CD4-positive, alpha-beta T cell treated with Interleukin-21 for 1 hour (primary cell): ENCODE measurements at regions not wholly inside any gene's neighbourhood (a gene's known extent, or its start where the extent isn't known, plus 50 kb on each side); places are given as distances from the start of the nearest gene placed in this dataset.

Experiments
- DNase-seq: peaks from one replicate; pipeline ENCODE4 v3.0.0-alpha.2; 2020

GRCh38 chr17:73787076-73788059 is 143.1 kb upstream of the SDK2 start:
- DNase-seq: no peak

- no peak for DNase-seq
These were observed 143.9 kb upstream of the SDK2 start for GRCh38 chr17:73788111-73788510.

GRCh38 chr17:73791121-73791520 is 146.9 kb upstream of the SDK2 start:
- no peak for DNase-seq

- DNase-seq: no peak
These were observed 147.4 kb upstream of the SDK2 start for GRCh38 chr17:73791631-73792030.

GRCh38 chr17:73792994-73793393 is 148.7 kb upstream of the SDK2 start:
- no peak for DNase-seq

DNA sequence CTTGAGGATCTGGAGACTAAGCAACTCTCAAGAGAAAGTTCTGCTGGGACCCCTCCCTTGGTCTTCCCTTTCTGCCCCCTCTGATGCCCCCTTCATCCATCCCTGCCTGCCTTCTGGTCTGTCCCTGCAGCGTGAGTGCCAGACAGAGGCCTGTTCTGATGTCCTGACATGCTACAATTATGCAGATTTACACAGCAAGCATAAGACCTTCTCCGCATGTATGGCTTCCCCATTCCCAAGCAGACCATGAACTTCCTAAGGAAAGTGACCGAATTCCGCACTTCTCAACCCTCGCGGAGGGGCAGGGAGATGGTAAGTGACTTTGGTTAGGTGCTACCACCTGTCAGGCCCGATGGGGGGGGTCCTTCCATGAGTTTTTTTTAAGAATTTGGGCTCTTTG is 150.1 kb upstream of the SDK2 start:
- no peak for DNase-seq

GRCh38 chr17:73795730-73796129 is 151.5 kb upstream of the SDK2 start:
- no peak for DNase-seq

DNA sequence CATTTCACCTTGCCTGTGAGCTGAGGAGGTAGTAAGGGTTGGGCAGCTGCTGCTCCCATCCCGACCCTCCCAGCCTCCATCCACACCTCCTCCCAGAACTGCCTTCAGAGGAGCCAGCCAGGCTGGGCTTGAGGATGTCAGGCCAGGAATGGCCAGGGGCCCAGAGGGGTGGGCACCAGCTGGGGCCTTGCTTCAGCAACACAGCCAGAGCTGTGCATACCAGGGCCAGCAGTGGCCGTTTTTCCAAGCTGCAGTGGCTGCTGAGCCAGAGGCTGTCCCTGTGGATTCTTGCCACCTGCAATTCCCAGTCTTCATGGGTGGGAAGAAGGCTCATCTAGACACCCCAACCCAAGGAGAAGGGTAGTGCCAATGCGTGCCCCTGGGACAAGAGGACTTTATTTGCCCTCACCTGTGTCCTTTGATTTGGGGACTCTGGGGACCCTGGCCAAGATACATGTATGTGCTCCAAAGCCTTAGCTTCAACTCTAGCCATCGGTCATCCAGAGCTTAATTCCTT is 153.4 kb upstream of the SDK2 start:
- DNase-seq: no peak

- no peak for DNase-seq
These were observed 154.0 kb upstream of the SDK2 start for GRCh38 chr17:73798111-73798748.

- DNase-seq: no peak
These were observed 154.9 kb upstream of the SDK2 start for GRCh38 chr17:73799096-73799495.

DNA sequence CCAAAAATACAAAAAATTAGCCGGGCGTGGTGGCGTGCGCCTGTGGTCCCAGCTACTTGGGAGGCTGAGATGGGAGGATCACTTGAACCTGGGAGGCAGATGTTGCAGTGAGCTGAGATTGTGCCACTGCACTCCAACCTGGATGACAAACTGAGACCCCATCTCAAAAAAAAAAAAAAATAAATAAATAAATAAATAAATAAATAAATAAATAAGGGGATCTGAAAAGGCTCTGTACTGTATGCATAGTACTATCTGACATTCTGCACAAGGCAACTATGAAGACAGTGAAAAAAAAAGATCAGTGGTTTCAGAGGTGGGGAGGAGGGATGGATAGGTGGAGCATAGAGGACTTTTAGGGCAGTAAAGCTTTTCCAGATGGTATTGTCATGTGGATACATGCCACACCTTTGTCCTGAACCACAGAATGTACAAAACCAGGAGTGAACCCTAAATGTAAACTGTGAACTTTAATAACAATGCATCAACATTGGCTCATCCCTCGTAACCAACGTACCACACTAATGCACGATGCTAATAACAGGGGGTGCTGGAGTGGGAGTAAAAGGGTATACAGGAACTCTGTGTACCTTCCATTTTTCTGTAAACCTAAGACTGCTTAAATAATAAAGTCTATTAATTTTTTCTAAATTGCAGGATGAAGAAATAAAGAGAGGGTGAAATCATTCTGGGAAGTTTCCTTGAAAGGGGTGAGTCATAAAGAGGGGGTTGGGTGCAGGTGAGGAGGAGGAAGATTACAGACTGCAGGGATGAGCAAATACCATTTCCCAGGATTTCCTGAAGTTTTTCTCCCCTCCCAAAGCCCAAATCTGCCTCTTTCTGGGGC is 155.8 kb upstream of the SDK2 start:
- no peak for DNase-seq

GRCh38 chr17:73800893-73801292 is 156.6 kb upstream of the SDK2 start:
- DNase-seq: no peak

DNA sequence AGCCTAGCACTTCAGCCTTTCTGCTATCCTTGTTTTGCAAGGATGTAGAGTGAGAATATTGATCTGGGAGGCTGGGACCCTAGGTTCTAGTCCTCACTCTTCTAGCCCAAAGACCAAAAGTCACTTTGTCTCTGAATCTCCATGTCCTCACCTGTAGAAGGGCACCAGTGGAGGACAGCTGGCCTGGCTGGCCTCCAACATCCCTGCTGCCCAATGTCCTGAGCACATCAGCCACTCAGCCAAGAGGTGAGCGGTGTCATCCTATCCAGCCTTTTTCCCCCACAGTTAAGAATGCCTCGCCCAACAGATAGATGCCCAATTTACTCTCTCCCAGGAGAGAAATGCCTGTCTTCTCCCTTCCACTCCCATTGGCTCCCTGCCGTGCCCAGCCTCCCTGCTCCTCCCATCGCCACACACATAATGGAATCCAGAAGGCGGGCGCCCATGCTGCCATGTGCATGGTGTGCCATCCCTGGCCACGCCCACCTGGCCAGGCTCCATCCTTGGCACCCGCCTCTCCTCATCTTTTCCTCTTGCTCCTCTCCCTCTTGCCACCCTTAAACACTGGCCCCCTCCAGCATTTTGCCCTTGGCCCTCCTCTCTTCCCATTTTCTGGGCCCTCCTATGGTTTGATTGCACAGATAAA is 157.3 kb upstream of the SDK2 start:
- no peak for DNase-seq

- DNase-seq: no peak
These were observed 158.1 kb upstream of the SDK2 start for GRCh38 chr17:73802314-73802713.

DNA sequence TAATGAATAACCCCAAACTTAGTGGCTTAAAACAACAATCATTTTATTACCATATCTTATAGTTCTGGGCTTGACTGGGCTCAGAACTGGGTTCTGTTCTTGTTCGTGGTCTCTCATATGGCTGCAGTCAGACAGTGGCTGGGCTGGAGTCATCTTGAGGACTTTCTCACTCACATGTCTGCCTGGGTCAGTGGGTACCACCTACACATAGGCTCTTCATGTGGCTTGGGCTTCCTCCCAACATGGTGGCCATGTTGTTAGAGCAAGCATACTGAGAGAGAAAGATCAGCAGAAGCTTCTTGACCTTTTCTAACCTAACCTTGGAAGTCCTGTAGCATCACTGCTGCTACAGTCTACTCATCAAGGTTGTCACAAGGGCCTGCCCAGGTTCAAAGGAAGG is 158.6 kb upstream of the SDK2 start:
- no peak for DNase-seq

DNA sequence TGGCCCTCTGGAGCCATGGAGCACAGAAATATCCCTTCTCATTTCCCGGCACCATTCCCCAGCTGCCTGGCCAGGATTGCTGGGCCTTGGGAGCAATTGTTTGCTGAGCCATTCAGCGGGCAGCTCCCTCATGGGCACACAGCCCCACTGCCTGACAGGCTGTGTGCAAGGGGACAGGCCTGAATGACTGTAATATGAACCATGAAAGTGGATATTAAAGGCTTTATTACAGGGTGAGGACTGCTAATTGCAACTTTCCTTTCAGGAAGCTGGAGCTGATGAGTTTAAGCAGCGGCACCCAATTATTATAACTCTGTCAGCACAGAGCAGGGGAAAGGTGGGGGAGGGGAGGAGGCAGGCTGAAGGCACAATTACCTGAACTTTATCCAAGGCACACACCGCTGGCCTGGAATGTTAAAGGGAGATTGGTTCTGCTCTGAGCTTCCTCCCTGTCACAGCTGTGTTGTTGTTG is 159.8 kb upstream of the SDK2 start:
- no peak for DNase-seq

DNA sequence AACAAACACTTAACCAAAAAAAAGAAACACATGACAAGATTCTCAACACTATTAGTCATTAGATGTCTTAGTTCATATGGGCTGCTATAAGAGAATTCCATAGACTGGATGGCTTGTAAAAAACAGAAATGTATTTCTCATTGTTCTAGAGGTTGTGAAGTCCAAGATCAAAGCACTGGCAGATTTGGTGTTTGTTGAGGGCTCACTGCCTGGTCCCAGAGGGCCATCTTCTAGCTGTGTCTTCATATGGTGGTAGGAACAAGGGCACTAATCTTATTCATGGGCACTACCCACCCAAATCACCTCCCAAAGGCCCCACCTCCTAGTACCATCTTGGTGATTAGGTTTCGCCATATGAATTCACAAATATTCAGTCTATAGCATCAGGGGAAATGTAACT is 162.5 kb upstream of the SDK2 start:
- DNase-seq: no peak

DNA sequence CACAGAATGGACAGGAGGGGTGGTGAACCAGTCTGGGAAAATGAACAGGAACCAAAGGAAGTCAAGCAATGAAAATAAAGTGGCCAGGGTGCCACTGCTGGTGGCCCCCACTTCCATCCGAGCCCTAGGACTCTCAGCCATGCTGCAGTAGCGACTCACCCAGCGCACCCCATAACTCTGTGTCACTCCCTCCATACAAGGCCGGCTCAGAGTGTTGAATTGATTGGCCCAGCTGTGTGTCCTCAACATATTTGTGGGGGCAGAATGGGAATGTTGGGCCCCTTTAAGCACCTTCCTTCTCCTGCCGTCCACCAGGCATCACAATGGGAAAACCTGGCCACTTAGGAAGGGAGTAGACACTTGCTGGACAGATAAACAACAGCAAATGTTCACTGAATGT is 169.0 kb upstream of the SDK2 start:
- DNase-seq: no peak

DNA sequence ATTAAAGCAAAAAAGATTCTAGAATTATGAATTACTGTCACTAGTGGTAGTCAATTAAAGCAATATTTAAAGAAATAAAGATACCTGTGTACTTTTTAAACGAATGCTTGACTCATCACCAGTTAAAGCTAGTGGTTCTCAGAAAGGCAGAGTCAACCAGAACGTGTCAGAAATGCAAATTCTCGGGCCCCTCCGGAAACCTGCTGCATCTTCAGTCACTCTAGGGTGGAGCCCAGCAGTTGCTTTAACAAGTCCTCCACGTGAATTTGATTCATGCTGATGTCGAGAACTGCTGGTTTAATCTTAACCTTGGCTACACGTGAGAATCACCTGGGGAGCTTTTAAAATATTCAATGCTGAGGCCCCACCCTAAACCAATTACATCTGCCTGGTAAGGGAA is 169.8 kb upstream of the SDK2 start:
- no peak for DNase-seq

DNA sequence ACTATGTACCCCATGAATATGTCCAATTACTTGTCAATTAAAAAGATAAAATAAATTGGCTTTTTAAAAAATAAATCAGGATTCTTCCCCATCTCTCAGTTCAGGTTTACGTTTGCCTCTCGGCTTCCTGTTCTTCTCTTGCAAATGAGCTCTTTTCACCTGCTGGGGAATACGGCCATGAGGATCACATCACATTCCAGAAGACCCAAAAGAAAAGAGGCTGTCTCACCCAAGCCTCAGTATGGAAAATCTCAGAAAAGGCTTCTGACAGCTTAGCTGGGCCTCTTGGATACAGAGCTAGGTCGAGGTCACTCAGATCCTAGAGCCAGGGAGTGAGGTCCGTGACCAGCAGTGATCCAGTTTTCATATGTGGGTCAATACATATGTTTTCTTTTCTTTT is 171.2 kb upstream of the SDK2 start:
- DNase-seq: no peak

DNA sequence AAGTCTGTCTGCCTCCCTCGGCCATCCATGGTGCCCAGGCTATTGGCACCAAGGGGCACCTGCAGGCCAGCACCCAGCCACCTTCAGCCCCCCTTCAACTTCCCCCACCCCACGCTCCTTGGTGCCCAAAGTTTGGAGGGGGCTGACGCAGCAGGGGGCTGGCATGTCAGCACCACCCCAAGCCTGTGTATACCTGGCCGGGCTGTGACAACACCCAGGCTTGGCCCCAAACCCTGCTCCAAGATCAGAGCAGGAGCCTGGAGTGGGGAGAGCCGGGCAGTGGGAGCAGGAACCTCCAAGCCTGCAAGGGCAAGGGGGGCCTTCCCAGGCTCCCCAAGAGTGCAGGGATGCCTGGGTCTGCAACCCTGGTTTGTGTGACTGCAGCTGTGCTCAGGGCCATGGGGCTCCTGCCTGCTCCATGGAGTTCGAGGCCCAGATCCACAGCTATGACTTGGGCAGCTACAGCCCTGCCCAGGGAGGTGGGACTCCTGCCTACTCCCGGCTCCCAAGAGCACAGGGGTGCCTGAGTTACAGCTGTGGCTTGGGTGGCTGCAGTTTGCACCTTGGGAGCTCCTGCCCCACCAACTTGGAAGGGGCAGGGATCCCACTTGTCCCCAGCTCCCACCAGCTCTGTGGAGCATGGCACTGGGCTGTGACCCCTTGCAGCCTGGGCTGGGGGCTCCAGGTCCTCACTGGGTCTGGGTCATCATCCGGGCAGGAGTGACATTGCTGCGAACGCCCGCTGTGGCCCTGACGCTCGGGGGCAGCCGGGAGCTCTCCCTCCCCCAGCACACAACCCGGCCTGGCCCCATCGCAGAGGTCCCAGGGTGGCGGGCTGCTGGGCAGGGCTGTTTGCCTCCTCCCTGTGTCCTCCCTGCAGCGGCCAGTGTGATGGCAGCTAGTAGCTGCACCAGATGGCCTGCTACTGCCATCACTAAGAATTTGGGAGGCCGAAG is 175.5 kb upstream of the SDK2 start:
- DNase-seq: no peak
